ENCODE measurements at regions not wholly inside any gene's neighbourhood (a gene's known extent, or its start where the extent isn't known, plus 50 kb on each side); places are given as distances from the start of the nearest gene placed in this dataset.

GRCh38 chr10:43849551-43849950, 200.9 kb upstream of the ZNF32 start:
- TF ChIP-seq CTCF (IDR thresholded peaks at IDR 0.05; ENCODE audit: control extremely low read depth in 1 of 3, insufficient read depth in 1 of 3, low read depth in 1 of 3, low read length in 3 of 3), result no peak
- no peak for TF ChIP-seq RAD21 (IDR thresholded peaks at IDR 0.05 in 1 of 2, conservative IDR thresholded peaks at IDR 0.05 in 1 of 2; ENCODE audit: low read depth in 2 of 2, low read length in 2 of 2)
- TF ChIP-seq RXRA (IDR thresholded peaks at IDR 0.05; ENCODE audit: insufficient read depth, low read depth, low read length), result no peak
- TF ChIP-seq TAF1 (IDR thresholded peaks at IDR 0.05; ENCODE audit: low read depth, low read length), result no peak
- TF ChIP-seq RBBP5 (IDR thresholded peaks at IDR 0.05; ENCODE audit: borderline replicate concordance, low read depth, low read length), result no peak
- TF ChIP-seq EZH2 (IDR thresholded peaks at IDR 0.05; ENCODE audit: low read depth, low read length, severe bottlenecking), result no peak
- TF ChIP-seq POLR2A (IDR thresholded peaks at IDR 0.05; ENCODE audit: control extremely low read depth in 1 of 2, low read depth in 2 of 2, low read length in 2 of 2), result no peak

Measured in H1 (cell line).